A673 (cell line): ENCODE measurements at regions not wholly inside any gene's neighbourhood (a gene's known extent, or its start where the extent isn't known, plus 50 kb on each side); places are given as distances from the start of the nearest gene placed in this dataset.

Source experiments
- BruUV-seq: library from RNA; stranded (reverse); fragments of 400-500 nt; replicated peaks from 2 replicates; lab custom pipeline; 2021; lab: Mats Ljungman, UMichigan
- CTCF ChIA-PET: fragments of 300-600 bp; sonication (Branson Sonifier 250); formaldehyde crosslinking; loops from one replicate; lab custom pipeline; 2022; ENCODE audit warnings: antibody characterized with exemption; lab: Charles Lee
- POLR2A ChIA-PET: fragments of 300-600 bp; sonication (Branson Sonifier 250); formaldehyde crosslinking; loops from one replicate; lab custom pipeline; 2022; ENCODE audit warnings: antibody characterized with exemption; ENCODE audit not compliant: low non-redundant PET; lab: Charles Lee
- DNase-seq: peaks from one replicate; pipeline ENCODE4 v3.0.0-alpha.2; 2015; ENCODE audit warnings: low spot score
- H3K27ac ChIP-seq: fragments of 200-600 bp; sonication (generic); 2 replicates; pipeline ENCODE4 v1.5.1; 2016; ENCODE audit warnings: mixed run types, low read depth, mild to moderate bottlenecking, mixed read lengths, antibody characterized with exemption, low read length; ENCODE audit not compliant: poor library complexity, severe bottlenecking
- H3K27me3 ChIP-seq: fragments of 200-600 bp; sonication (generic); replicated peaks from 2 replicates; pipeline ENCODE4 v1.6.1; 2017; ENCODE audit warnings: mixed run types, low read depth, mild to moderate bottlenecking, mixed read lengths, antibody characterized with exemption, low read length; ENCODE audit not compliant: insufficient read depth, poor library complexity
- H3K36me3 ChIP-seq: fragments of 200-600 bp; sonication (generic); 2 replicates; pipeline ENCODE4 v1.6.1; 2016; ENCODE audit warnings: mixed run types, mild to moderate bottlenecking, mixed read lengths, antibody characterized with exemption, low read length; ENCODE audit not compliant: insufficient read depth, poor library complexity, severe bottlenecking
- H3K4me1 ChIP-seq: fragments of 200-600 bp; sonication (generic); 2 replicates; pipeline ENCODE4 v1.6.1; 2017; ENCODE audit warnings: mixed run types, mild to moderate bottlenecking, mixed read lengths, antibody characterized with exemption, low read length; ENCODE audit not compliant: insufficient read depth, poor library complexity, severe bottlenecking
- H3K4me3 ChIP-seq: fragments of 200-600 bp; sonication (generic); 2 replicates; pipeline ENCODE4 v1.5.1; 2016; ENCODE audit warnings: low read depth, mixed run types, mild to moderate bottlenecking, mixed read lengths, low read length; ENCODE audit not compliant: poor library complexity, severe bottlenecking
- H3K9me3 ChIP-seq: fragments of 200-600 bp; sonication (generic); 2 replicates; pipeline ENCODE4 v1.6.1; 2016; ENCODE audit warnings: mixed run types, low read depth, mild to moderate bottlenecking, mixed read lengths, antibody characterized with exemption, low read length; ENCODE audit not compliant: poor library complexity, severe bottlenecking
- EZH2 ChIP-seq: fragments of 200-600 bp; sonication (generic); IDR thresholded peaks from 2 replicates; pipeline ENCODE4 v1.6.1; 2017; ENCODE audit warnings: borderline replicate concordance, low read depth, mild to moderate bottlenecking, mixed read lengths, antibody characterized with exemption, low read length; ENCODE audit not compliant: poor library complexity, severe bottlenecking
- intact Hi-C: fragments of 100-400 bp; cut with micrococcal nuclease; formaldehyde crosslinking; loops from one replicate; pipeline ENCODE4 v1.10.0; 2022; ENCODE audit not compliant: unreplicated experiment
- TF ChIP-seq, protein P1 (sequence below): fragments of 300-800, 200-600 bp; sonication (generic); conservative IDR thresholded peaks from 2 replicates; pipeline ENCODE4 v1.5.1; 2017; ENCODE audit warnings: low read depth, mild to moderate bottlenecking, antibody characterized with exemption, low read length, moderate library complexity, mixed read lengths

DNA sequence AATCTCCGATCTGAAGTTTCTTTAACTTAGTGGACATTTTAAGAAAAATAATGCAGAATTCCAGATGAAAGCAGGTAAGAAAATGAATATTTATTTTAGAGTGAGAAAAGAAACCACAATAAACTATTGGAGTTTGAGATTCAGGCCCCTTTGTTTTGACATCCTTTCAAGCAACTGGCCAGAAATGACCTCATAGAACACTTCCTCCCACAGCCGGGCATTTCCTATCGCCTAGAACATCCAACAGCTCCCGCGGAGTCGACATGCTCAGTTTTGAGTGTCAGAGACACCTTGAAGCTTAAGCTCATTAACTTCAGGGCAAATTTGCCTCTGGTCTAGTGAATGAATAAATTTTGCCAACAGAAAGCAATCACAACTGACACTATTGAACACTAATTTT, 369.2 kb downstream of the TLE4 start:
- BruUV-seq, result no TSS peak
- CTCF ChIA-PET, result no interaction called here
- Histone ChIP-seq H3K36me3 (no peaks in the 10 kb centered on the region), H3K4me3 (no peak overlapping the region), H3K4me1 (no peaks in the 10 kb centered on the region), H3K27ac (no peak overlapping the region), H3K27me3 (no peaks in the 10 kb centered on the region), H3K9me3 (no peaks in the 10 kb centered on the region)
- no peak for DNase-seq
- intact Hi-C loops, result loop anchor here (10.0 kb wide), 1 partner anchor 466 kb away; no protein-coding TSS in a partner anchor
- no peak for TF ChIP-seq EZH2
- TF ChIP-seq, protein P1, sequence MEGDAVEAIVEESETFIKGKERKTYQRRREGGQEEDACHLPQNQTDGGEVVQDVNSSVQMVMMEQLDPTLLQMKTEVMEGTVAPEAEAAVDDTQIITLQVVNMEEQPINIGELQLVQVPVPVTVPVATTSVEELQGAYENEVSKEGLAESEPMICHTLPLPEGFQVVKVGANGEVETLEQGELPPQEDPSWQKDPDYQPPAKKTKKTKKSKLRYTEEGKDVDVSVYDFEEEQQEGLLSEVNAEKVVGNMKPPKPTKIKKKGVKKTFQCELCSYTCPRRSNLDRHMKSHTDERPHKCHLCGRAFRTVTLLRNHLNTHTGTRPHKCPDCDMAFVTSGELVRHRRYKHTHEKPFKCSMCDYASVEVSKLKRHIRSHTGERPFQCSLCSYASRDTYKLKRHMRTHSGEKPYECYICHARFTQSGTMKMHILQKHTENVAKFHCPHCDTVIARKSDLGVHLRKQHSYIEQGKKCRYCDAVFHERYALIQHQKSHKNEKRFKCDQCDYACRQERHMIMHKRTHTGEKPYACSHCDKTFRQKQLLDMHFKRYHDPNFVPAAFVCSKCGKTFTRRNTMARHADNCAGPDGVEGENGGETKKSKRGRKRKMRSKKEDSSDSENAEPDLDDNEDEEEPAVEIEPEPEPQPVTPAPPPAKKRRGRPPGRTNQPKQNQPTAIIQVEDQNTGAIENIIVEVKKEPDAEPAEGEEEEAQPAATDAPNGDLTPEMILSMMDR, result no peak
- POLR2A ChIA-PET, result no interaction called here

DNA sequence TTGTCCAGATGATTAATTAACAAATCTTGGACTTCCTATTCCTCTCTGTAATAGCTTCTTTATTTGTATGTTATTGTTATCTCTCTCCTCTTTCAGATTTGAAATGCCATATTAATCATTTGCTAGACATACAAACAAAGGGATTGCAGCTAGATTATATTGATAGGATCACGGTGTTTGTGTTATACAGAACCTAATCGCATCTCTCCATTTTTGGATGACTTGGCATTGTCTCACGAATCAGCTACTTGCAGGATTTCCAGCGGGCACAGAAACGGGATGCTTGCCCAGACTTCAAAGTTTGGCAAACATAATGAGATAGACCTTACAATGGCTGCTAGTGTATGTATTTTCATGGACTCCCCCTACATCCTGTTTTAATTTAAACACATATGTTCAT, 368.1 kb downstream of the TLE4 start:
- CTCF ChIA-PET, result no interaction called here
- Histone ChIP-seq H3K27me3 (no peaks in the 10 kb centered on the region), H3K27ac (no peak overlapping the region), H3K4me3 (no peak overlapping the region), H3K36me3 (no peaks in the 10 kb centered on the region), H3K4me1 (no peaks in the 10 kb centered on the region), H3K9me3 (no peaks in the 10 kb centered on the region)
- no peak for DNase-seq
- POLR2A ChIA-PET, result no interaction called here
- TF ChIP-seq, protein P1, result no peak
- TF ChIP-seq EZH2, result no peak
- BruUV-seq, result no TSS peak
- intact Hi-C loops, result loop anchor here (10.0 kb wide), 1 partner anchor 465 kb away; no protein-coding TSS in a partner anchor

DNA sequence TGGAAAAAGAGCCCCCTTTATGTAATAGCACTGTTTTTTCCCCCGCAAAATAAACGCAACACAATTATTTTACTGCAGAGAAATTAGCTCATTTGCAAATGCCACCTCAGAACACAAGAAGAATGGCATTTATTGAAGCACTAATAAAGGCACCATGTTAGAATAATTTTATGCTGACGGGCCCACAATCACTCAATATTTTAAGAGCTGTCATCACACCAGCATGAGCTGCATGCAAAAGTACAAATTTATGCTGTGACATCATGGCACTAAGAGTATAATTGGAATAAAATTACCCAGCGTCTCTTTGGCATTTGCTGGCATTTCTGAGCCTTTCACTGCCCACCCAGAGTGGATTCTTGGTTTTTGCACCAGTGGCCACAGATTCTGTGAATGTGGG, 364.6 kb downstream of the TLE4 start:
- intact Hi-C loops, result no loop called here

More for the DNA sequence above, 364.6 kb downstream of the TLE4 start:
- ChIA-PET CTCF (no interaction called here), POLR2A (no interaction called here)
- no TSS peak for BruUV-seq
- no peak for TF ChIP-seq EZH2
- TF ChIP-seq, protein P1, result no peak
- Histone ChIP-seq H3K27ac (no peak overlapping the region), H3K9me3 (no peaks in the 10 kb centered on the region), H3K4me1 (no peaks in the 10 kb centered on the region), H3K27me3 (no peaks in the 10 kb centered on the region), H3K36me3 (no peaks in the 10 kb centered on the region), H3K4me3 (no peak overlapping the region)
- no peak for DNase-seq
